ENCODE measurements at regions not wholly inside any gene's neighbourhood (a gene's known extent, or its start where the extent isn't known, plus 50 kb on each side); places are given as distances from the start of the nearest gene placed in this dataset.

DNA sequence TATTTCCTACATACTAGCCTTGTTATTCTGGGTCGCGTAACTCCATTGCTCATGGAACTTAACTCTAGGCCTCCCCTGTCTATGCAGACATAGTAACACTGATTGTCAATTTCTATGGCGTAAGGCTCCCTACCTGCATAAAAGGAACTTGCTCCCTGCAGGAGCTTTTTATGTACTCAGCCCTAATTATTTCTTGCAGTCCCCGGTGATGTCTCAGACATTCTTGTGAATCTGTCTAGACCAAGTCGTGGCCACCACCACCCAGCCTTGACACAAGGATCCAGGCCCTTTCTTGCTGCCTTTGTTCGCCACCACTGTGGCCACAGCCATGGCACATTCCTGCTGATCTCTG, 189.5 kb upstream of the CTAGE1 start:
- H3K4me1 ChIP-seq: peaks cover 0 to 5% of the 10 kb centered on the region in 2 donors
- intact Hi-C loops (cut with DNase I): no loop called here
- H3K4me3 ChIP-seq (replicated peaks in 1 of 3): no peak overlapping the region
- no peaks in the 10 kb centered on the region for H3K9me3 ChIP-seq
- H3K36me3 ChIP-seq: no peaks in the 10 kb centered on the region
- H3K27me3 ChIP-seq: no peaks in the 10 kb centered on the region
- TF ChIP-seq CTCF (IDR thresholded peaks at IDR 0.05): no peak
- no peak for TF ChIP-seq POLR2A (IDR thresholded peaks at IDR 0.05)
- no peak for DNase-seq
- no peak overlapping the region for H3K27ac ChIP-seq
- WGBS, 2 donors: 93 to 94% methylated on average over 6 of the region's 6 CpGs

DNA sequence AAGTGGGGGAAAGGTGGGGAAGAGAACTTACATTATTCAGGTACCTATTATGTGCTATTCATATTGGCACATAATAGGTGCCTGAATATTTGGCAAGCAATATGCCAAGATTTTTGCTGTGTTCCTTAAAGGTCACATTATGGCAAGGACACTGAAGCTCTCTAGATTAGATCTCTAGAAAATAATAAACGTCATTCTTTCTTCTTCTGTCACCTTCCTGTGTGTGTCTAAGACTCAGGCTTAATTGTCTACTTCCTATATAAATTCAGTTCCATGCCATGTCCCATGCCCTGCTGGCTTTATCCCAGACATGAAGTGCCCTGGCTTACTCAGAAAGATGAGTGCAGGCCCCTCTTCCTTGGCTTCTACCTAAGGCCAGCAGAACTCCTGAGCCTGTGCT, 191.1 kb upstream of the CTAGE1 start:
- DNase-seq: no peak
- WGBS, 2 donors: 44 to 57% methylated on average over 1 of the region's 1 CpG
- H3K27me3 ChIP-seq: no peaks in the 10 kb centered on the region
- H3K27ac ChIP-seq: no peak overlapping the region
- H3K36me3 ChIP-seq: no peaks in the 10 kb centered on the region
- H3K4me3 ChIP-seq (replicated peaks in 1 of 3): no peak overlapping the region
- H3K9me3 ChIP-seq: no peaks in the 10 kb centered on the region
- intact Hi-C loops (cut with DNase I): no loop called here
- TF ChIP-seq CTCF (IDR thresholded peaks at IDR 0.05): no peak
- no peak for TF ChIP-seq POLR2A (IDR thresholded peaks at IDR 0.05)
- H3K4me1 ChIP-seq: peaks cover 5 to 8% of the 10 kb centered on the region in 2 donors

- 9 to 12% methylated on average over 5 of the region's 5 CpGs for WGBS, 2 donors
- Histone ChIP-seq H3K4me3 (replicated peaks in 1 of 3) (no peak overlapping the region), H3K4me1 (peaks cover 5 to 8% of the 10 kb centered on the region in 2 donors), H3K36me3 (no peaks in the 10 kb centered on the region), H3K9me3 (no peaks in the 10 kb centered on the region), H3K27ac (no peak overlapping the region), H3K27me3 (no peaks in the 10 kb centered on the region)
- TF ChIP-seq CTCF (IDR thresholded peaks at IDR 0.05): no peak
- no peak for TF ChIP-seq POLR2A (IDR thresholded peaks at IDR 0.05)
- peak; percentile 10 to 24 for DNase-seq
- intact Hi-C loops (cut with DNase I): no loop called here
Observed at GRCh38 chr18:22609642-22610041, 191.9 kb upstream of the CTAGE1 start.

GRCh38 chr18:22613058-22613690, 195.5 kb upstream of the CTAGE1 start:
- TF ChIP-seq CTCF (IDR thresholded peaks at IDR 0.05) (no peak), POLR2A (IDR thresholded peaks at IDR 0.05) (no peak)
- no peak overlapping the region for H3K27ac ChIP-seq
- intact Hi-C loops (cut with DNase I): no loop called here
- no peak overlapping the region for H3K4me3 ChIP-seq (replicated peaks in 1 of 3)
- 58 to 60% methylated on average over 18 of the region's 18 CpGs for WGBS, 2 donors
- peak; percentile 9 to 45 for DNase-seq
- no peaks in the 10 kb centered on the region for H3K27me3 ChIP-seq
- H3K4me1 ChIP-seq: peaks cover 4 to 5% of the 10 kb centered on the region in 2 donors
- H3K36me3 ChIP-seq: no peaks in the 10 kb centered on the region
- H3K9me3 ChIP-seq: no peaks in the 10 kb centered on the region

DNA sequence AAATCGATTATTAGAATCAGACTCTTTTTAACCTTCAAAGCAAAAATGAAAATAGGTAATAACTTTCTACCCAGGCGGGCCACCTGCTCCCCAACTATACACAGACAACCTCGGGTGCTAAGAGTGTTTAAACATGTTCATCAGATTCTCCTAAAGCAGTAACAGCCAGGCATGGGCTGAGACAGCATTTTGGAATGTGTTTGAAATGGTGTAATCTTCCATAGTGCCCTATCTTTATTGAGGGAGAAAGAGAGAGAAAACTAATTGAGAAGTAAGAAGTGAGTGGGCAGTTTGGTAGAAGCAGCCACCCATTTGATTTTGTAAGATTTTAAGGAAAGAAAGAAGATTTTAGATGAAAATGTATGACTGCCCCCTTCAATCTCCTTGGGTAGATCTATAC, 196.1 kb upstream of the CTAGE1 start:
- no peaks in the 10 kb centered on the region for H3K36me3 ChIP-seq

More for the DNA sequence above, 196.1 kb upstream of the CTAGE1 start:
- intact Hi-C loops (cut with DNase I): no loop called here
- Histone ChIP-seq H3K9me3 (no peaks in the 10 kb centered on the region), H3K27me3 (no peaks in the 10 kb centered on the region), H3K4me3 (replicated peaks in 1 of 3) (no peak overlapping the region), H3K27ac (no peak overlapping the region), H3K4me1 (peaks cover 4 to 5% of the 10 kb centered on the region in 2 donors)
- DNase-seq: no peak
- 85 to 89% methylated on average over 3 of the region's 3 CpGs for WGBS, 2 donors
- TF ChIP-seq CTCF (IDR thresholded peaks at IDR 0.05) (no peak), POLR2A (IDR thresholded peaks at IDR 0.05) (no peak)
